GM12875 (cell line): ENCODE measurements at regions not wholly inside any gene's neighbourhood (a gene's known extent, or its start where the extent isn't known, plus 50 kb on each side); places are given as distances from the start of the nearest gene placed in this dataset.

ENCODE experiments used
- H3K4me3 ChIP-seq: one replicate; pipeline ENCODE4 v1.5.1; 2011; ENCODE audit warnings: low read depth, low read length, control low read depth
- TF ChIP-seq, protein P1 (sequence below): IDR thresholded peaks from 2 replicates; pipeline ENCODE4 v1.5.1; 2011; ENCODE audit warnings: low read depth, mild to moderate bottlenecking, control low read depth, inconsistent platforms, low read length, moderate library complexity, borderline replicate concordance; ENCODE audit not compliant: insufficient read depth

GRCh38 chr10:78426181-78426580, 392.5 kb downstream of the RPS24 start:
- H3K4me3 ChIP-seq: no peak overlapping the region
- TF ChIP-seq, protein P1, sequence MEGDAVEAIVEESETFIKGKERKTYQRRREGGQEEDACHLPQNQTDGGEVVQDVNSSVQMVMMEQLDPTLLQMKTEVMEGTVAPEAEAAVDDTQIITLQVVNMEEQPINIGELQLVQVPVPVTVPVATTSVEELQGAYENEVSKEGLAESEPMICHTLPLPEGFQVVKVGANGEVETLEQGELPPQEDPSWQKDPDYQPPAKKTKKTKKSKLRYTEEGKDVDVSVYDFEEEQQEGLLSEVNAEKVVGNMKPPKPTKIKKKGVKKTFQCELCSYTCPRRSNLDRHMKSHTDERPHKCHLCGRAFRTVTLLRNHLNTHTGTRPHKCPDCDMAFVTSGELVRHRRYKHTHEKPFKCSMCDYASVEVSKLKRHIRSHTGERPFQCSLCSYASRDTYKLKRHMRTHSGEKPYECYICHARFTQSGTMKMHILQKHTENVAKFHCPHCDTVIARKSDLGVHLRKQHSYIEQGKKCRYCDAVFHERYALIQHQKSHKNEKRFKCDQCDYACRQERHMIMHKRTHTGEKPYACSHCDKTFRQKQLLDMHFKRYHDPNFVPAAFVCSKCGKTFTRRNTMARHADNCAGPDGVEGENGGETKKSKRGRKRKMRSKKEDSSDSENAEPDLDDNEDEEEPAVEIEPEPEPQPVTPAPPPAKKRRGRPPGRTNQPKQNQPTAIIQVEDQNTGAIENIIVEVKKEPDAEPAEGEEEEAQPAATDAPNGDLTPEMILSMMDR: no peak

- no peak overlapping the region for H3K4me3 ChIP-seq
- TF ChIP-seq, protein P1: no peak
Measured at GRCh38 chr10:78427497-78428031, 393.9 kb downstream of the RPS24 start.

DNA sequence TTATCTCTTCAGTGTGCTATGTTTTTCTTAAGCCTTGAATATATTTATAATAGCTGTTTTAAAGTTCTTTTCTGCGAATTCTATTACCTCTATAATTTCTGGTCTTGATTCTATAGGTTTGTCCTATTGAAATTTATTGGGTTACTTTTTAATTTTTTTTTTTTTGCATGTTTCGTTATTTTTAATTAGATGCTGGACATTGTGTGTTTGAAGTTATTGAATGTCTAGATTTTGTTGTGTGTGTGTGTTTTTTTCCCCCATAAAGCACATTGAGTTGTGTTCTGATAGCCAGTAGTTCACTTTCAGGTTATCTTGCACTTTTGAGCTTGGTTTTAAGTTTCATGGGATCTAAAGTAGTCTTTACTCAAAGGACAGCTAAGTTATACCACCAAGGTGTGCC, 394.9 kb downstream of the RPS24 start:
- no peak overlapping the region for H3K4me3 ChIP-seq
- TF ChIP-seq, protein P1: no peak

DNA sequence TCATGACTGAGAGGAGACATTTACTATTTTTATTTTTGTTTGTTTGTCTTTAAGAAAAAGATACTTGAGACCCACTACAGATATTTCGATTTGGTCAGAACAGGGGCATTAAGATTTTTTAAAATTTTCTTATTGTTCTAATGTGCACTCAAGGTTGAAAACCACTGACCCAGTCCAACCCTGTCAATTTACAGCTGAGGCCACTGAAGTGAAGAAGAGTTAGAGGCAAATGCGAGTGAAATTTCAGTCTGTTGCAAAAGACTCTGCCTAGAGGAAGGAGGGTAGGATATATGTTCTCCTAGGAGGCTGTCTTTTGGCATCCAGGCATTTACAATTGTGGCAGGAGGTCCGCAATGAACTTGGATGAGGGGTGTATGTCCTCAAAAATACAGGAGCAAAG, 396.3 kb downstream of the RPS24 start:
- TF ChIP-seq, protein P1: no peak
- no peak overlapping the region for H3K4me3 ChIP-seq

GRCh38 chr10:78432583-78432982, 398.9 kb downstream of the RPS24 start:
- no peak overlapping the region for H3K4me3 ChIP-seq
- TF ChIP-seq, protein P1: no peak

- TF ChIP-seq, protein P1: no peak
- H3K4me3 ChIP-seq: no peak overlapping the region
Measured at GRCh38 chr10:78433076-78433595, 399.5 kb downstream of the RPS24 start.

- TF ChIP-seq, protein P1: no peak
- no peak overlapping the region for H3K4me3 ChIP-seq
Measured at GRCh38 chr10:78433766-78434535, 400.3 kb downstream of the RPS24 start.
